Transverse colon (tissue), 4 donors: ENCODE measurements at regions not wholly inside any gene's neighbourhood (a gene's known extent, or its start where the extent isn't known, plus 50 kb on each side); places are given as distances from the start of the nearest gene placed in this dataset.
"Not testable (repeated sequence)": the region's sequence is repeated elsewhere in the genome, so short reads cannot be mapped to it uniquely, and the experiment has no call there.

Experiments
- DNase-seq: peaks from one replicate; pipeline ENCODE4 v3.0.0-alpha.2; 2019
- H3K27ac ChIP-seq, 4 donors: fragments of 200-600 bp; sonication (generic); 2 replicates each; pipeline ENCODE4 v1.5.1; 2016 to 2018; ENCODE audit warnings: inconsistent platforms in 4 of 4
- H3K27me3 ChIP-seq: fragments of 200-600 bp; sonication (generic); 2 replicates; pipeline ENCODE4 v1.5.1; 2017; ENCODE audit warnings: inconsistent platforms
- H3K36me3 ChIP-seq, 4 donors: fragments of 200-600 bp; sonication (generic); 2 replicates each; pipeline ENCODE4 v1.5.1; 2017 to 2019; ENCODE audit warnings: inconsistent platforms in 4 of 4
- H3K4me1 ChIP-seq, 4 donors: fragments of 200-600 bp; sonication (generic); 2 replicates each; pipeline ENCODE4 v1.5.1; 2017 to 2020; ENCODE audit warnings: inconsistent platforms in 4 of 4
- H3K4me3 ChIP-seq, 4 donors: fragments of 200-600 bp; sonication (generic); 1 replicate in 1 of 4; 2 replicates in 3 of 4; pipeline versions ENCODE4 v1.5.1 to v1.6.1; 2017 to 2019; ENCODE audit warnings: inconsistent platforms in 4 of 4
- H3K9me3 ChIP-seq, 2 donors: fragments of 200-600 bp; sonication (generic); 2 replicates each; pipeline ENCODE4 v1.5.1; 2017 to 2019; ENCODE audit warnings: inconsistent platforms in 2 of 2
- EP300 ChIP-seq: sonication (generic); formaldehyde crosslinking; IDR thresholded peaks from one replicate; pipeline ENCODE4 v1.6.1; 2017; ENCODE audit warnings: antibody characterized with exemption, low read depth
- POLR2A ChIP-seq: fragments of 450-650 bp; IDR thresholded peaks from one replicate; pipeline ENCODE4 v1.6.1; 2016; ENCODE audit warnings: antibody characterized with exemption, mild to moderate bottlenecking, moderate library complexity
- POLR2AphosphoS5 ChIP-seq, 3 donors: sonication (generic); formaldehyde crosslinking; IDR thresholded peaks; one replicate each; pipeline ENCODE4 v1.6.1; 2016; ENCODE audit warnings: antibody characterized with exemption in 3 of 3
- WGBS, 2 donors: methylation state at CpG; one replicate each; pipeline ENCODE4 v1.1.5; 2018; ENCODE audit warnings: low coverage in 1 of 2; 5-methylcytosine and 5-hydroxymethylcytosine counted together
- in situ Hi-C, 4 donors: fragments of 200-750 bp; cut with MboI; loops; one replicate each; pipeline versions ENCODE4 v1.15.0 to v1.15.1; 2017; ENCODE audit warnings: low sequenced_read_pairs in 3 of 4, low pct_ligation_motif_present in 1 of 4, low pct_unique_long_range_greater_than_20kb in 1 of 4
- intact Hi-C: fragments of 100-400 bp; cut with DNase I; formaldehyde crosslinking; loops from one replicate; pipeline ENCODE4 v1.15.1; 2023; ENCODE audit warnings: low total_unique reads
- TF ChIP-seq, protein P1 (sequence below), 5 experiments: fragments of 200-600 bp in 3 of 5; fragments of 450-650 bp in 2 of 5; sonication (generic) in 3 of 5; IDR thresholded peaks; 1 replicate in 2 of 5; 2 replicates in 3 of 5; pipeline ENCODE4 v1.5.1; 2016 to 2017; ENCODE audit warnings: antibody characterized with exemption in 5 of 5, inconsistent platforms in 3 of 5, mild to moderate bottlenecking in 2 of 5, moderate library complexity in 1 of 5

DNA sequence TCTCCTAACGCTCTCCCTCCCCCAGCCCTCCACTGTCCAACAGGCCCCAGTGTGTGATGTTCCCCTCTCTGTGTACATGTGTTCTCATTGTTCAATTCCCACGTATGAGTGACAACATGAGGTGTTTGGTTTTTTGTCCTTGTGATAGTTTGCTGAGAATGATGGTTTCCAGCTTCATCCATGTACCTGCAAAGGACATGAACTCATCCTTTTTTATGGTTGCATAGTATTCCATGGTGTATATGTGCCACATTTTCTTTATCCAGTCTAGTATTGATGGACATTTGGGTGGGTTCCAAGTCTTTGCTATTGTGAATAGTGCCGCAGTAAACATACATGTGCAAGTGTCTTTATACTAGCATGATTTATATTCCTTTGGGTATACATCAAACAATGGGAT is 347.4 kb downstream of the MAGEE1 start:
- H3K4me3 ChIP-seq, H3K27ac ChIP-seq, H3K4me1 ChIP-seq, DNase-seq, in situ Hi-C loops, H3K36me3 ChIP-seq, H3K9me3 ChIP-seq, intact Hi-C loops, H3K27me3 ChIP-seq: not testable (repeated sequence)
- WGBS, 2 donors = 75 to 80% methylated on average over 2 to 3 of the region's 3 CpGs

DNA sequence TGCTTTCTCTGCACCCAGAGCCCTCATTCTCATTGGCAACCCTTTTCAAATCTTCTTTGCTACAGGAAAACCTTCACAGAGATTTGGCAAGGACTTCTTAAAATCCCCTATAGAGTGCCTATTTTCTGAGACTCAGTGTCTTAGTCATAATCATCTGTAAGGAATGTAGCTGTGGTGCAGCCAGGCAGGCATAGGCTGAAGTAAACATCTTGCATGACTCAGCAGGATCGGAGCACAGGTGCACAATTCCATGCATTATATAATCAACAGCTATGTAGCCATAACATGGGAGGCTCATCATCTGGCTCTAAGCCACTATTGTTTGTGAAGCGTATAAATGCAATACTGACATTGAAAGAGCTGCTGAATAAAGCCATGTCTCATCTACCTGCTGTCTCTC is 368.8 kb downstream of the MAGEE1 start:
- no peak for DNase-seq
- Histone ChIP-seq H3K4me3 (no peak overlapping the region), H3K27me3 (no peaks in the 10 kb centered on the region), H3K4me1 (no peaks in the 10 kb centered on the region), H3K27ac (no peak overlapping the region), H3K36me3 (no peaks in the 10 kb centered on the region), H3K9me3 (no peaks in the 10 kb centered on the region)
- WGBS, 2 donors = 82% methylated on average over 2 of the region's 2 CpGs; no CpG with 5 or more reads in 1 of the 2 donors
- intact Hi-C loops = no loop called here
- TF ChIP-seq POLR2A (no peak), POLR2AphosphoS5 (IDR thresholded peaks at IDR 0.05) (no peak), EP300 (no peak)
- TF ChIP-seq, protein P1, sequence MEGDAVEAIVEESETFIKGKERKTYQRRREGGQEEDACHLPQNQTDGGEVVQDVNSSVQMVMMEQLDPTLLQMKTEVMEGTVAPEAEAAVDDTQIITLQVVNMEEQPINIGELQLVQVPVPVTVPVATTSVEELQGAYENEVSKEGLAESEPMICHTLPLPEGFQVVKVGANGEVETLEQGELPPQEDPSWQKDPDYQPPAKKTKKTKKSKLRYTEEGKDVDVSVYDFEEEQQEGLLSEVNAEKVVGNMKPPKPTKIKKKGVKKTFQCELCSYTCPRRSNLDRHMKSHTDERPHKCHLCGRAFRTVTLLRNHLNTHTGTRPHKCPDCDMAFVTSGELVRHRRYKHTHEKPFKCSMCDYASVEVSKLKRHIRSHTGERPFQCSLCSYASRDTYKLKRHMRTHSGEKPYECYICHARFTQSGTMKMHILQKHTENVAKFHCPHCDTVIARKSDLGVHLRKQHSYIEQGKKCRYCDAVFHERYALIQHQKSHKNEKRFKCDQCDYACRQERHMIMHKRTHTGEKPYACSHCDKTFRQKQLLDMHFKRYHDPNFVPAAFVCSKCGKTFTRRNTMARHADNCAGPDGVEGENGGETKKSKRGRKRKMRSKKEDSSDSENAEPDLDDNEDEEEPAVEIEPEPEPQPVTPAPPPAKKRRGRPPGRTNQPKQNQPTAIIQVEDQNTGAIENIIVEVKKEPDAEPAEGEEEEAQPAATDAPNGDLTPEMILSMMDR (IDR thresholded peaks at IDR 0.05) = no peak
- in situ Hi-C loops = no loop called here

DNA sequence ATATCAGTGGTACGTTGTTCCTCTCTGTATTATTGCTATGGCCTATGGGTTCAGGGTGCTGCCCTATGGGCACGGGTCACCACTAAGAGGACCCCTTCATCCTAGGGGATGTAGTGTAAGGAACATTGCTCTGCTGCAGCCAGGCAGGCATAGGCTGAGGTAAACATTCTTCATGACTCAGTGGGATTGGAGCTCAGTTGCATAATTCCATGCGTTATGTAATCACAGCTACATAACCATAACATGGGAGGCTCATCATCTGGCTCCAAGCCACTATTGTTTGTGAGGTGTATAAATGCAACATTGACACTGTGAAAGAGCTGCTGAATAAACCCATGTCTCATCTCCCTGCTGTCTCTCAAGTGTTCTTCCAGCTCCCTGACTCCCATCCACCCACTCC is 375.2 kb downstream of the MAGEE1 start:
- no peak overlapping the region for H3K27ac ChIP-seq
- TF ChIP-seq EP300 = no peak
- TF ChIP-seq, protein P1 (IDR thresholded peaks at IDR 0.05) = no peak
- TF ChIP-seq POLR2A = no peak
- TF ChIP-seq POLR2AphosphoS5 (IDR thresholded peaks at IDR 0.05) = no peak
- WGBS, 2 donors = 76 to 83% methylated on average over 1 to 3 of the region's 3 CpGs
- in situ Hi-C loops (no loop called here), intact Hi-C loops (loop anchor here (10.0 kb wide), 1 partner anchor 62 kb away; no protein-coding TSS in a partner anchor)
- no peaks in the 10 kb centered on the region for H3K36me3 ChIP-seq
- H3K27me3 ChIP-seq = no peaks in the 10 kb centered on the region
- H3K4me3 ChIP-seq = no peak overlapping the region
- no peaks in the 10 kb centered on the region for H3K4me1 ChIP-seq
- DNase-seq = no peak
- no peaks in the 10 kb centered on the region for H3K9me3 ChIP-seq

DNA sequence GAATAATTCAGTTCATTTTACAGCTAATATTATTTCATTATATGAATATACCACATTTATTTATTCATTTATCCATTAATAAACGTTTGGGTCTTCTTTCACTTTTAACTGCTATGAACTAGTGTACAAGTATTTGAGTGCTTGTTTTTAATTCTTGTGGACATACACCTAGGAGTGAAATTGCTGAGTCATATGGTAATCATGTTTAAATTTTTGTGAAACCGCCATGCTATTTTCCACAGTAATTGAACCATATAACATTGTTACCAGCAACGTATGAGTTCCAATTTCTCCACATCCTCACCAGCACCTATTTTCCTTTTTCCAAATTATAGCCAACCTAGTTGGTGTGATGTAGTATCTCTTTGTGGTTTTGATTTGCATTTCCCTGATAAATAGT is 388.2 kb downstream of the MAGEE1 start:
- Histone ChIP-seq H3K9me3 (no peaks in the 10 kb centered on the region), H3K4me3 (no peak overlapping the region), H3K27me3 (no peaks in the 10 kb centered on the region), H3K27ac (no peak overlapping the region), H3K4me1 (no peaks in the 10 kb centered on the region), H3K36me3 (no peaks in the 10 kb centered on the region)
- 78 to 100% methylated on average over 1 to 3 of the region's 3 CpGs for WGBS, 2 donors
- in situ Hi-C loops (no loop called here), intact Hi-C loops (no loop called here)
- DNase-seq = no peak
- TF ChIP-seq EP300 = no peak
- no peak for TF ChIP-seq POLR2A
- TF ChIP-seq, protein P1 (IDR thresholded peaks at IDR 0.05) = no peak
- no peak for TF ChIP-seq POLR2AphosphoS5 (IDR thresholded peaks at IDR 0.05)

DNA sequence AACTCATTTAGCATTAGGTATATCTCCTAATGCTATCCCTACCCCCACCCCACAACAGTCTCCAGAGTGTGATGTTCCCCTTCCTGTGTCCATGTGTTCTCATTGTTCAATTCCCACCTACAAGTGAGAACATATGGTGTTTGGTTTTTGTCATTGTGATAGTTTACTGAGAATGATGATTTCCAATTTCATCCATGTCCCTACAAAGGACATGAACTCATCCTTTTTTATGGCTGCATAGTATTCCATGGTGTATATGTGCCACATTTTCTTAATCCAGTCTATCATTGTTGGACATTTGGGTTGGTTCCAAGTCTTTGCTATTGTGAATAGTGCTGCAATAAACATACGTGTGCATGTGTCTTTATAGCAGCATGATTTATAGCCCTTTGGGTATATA is 389.8 kb downstream of the MAGEE1 start:
- H3K9me3 ChIP-seq, H3K4me3 ChIP-seq, H3K4me1 ChIP-seq, intact Hi-C loops, H3K27me3 ChIP-seq, in situ Hi-C loops, H3K36me3 ChIP-seq, DNase-seq, H3K27ac ChIP-seq: not testable (repeated sequence)
- WGBS, 2 donors = no CpG with 5 or more reads among the region's 1 CpG
